ENCODE measurements at regions not wholly inside any gene's neighbourhood (a gene's known extent, or its start where the extent isn't known, plus 50 kb on each side); places are given as distances from the start of the nearest gene placed in this dataset.

DNA sequence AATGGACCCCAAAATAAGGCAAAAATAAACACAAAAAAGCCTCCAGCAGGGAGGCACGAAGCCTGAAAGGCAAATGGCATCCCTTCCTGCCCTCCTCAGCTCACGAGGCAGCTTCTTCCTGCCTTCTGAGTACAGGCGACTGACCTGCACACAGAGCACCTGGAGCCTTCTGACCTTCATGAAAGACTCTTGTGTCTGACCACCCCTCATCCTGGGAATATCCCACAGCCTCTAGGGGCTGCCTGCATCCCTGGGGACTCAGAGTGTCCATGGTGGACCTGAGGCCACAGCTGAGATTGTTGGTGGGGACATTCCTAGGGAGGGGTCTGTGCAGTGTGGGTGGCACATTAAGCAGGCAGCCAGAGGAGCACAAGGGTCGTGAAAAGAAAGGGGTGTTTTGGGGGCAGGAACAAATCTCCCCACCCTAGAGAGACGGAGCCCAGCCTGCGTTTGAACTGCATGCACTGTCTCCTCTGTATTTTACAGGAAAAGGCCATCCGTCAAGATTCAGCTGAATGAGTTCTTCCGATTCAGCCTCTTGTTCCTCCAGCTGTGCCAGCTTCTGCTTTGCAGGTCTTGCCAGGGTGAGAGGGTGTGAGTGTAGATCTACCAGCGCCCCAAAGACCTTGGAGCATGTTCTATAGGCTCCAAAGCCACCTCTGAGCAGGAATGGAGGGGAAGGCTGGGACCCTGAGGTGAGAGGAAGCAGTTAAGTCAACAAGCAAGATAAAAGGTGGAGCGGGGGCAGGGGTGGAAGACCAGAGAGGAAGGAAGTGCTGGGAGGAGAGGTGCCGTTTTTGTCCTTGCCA is 80.4 kb upstream of the MEF2A start:
- ChIA-PET CTCF (interaction anchor here (0.7 to 1.4 kb wide), 2 partner anchors 9 to 19 kb away, joined by 3 read pairs; no protein-coding TSS in a partner anchor), RAD21 (ENCODE audit: unreplicated experiment) (interaction anchor here (1.3 kb wide), 1 partner anchor 8 kb away, joined by 4 read pairs; no protein-coding TSS in a partner anchor), POLR2A (no interaction called here), SMC1A (ENCODE audit: uncharacterized antibody, unreplicated experiment) (interaction anchor here (0.7 to 1.6 kb wide), 3 partner anchors 8 to 226 kb away, joined by 3 to 4 read pairs (median 3); no protein-coding TSS in a partner anchor)
- Histone ChIP-seq H3K4me1 (ENCODE audit: control insufficient read depth, insufficient read depth, low read length) (peaks cover 6% of the 10 kb centered on the region; the same call in 1 of the 2 replicates), H3K79me2 (ENCODE audit: control insufficient read depth, insufficient read depth, low read length) (no peaks in the 10 kb centered on the region), H2AFZ (ENCODE audit: control insufficient read depth, low read depth, low read length) (peak overlapping the region; percentile 68), H3K27me3 (replicated peaks in 1 of 2; ENCODE audit: control insufficient read depth in 2 of 2, insufficient read depth in 2 of 2, low read length in 1 of 2) (no peaks in the 10 kb centered on the region), H3K27ac (ENCODE audit: control insufficient read depth, insufficient read depth) (no peak overlapping the region), H4K20me1 (ENCODE audit: control insufficient read depth, insufficient read depth) (no peaks in the 10 kb centered on the region), H3K4me2 (ENCODE audit: control insufficient read depth, insufficient read depth) (no peak overlapping the region), H3K9ac (ENCODE audit: control insufficient read depth, insufficient read depth, low read length) (no peak overlapping the region), H3K9me3 (replicated peaks; ENCODE audit: control insufficient read depth, insufficient read depth, low read length) (no peaks in the 10 kb centered on the region), H3K36me3 (ENCODE audit: control insufficient read depth in 2 of 2, insufficient read depth in 2 of 2, low read length in 1 of 2) (no peaks in the 10 kb centered on the region), H3K4me3 (no peak overlapping the region)
- DNase-seq (ENCODE audit: low read depth, low spot score), result no peak
- intact Hi-C loops (cut with micrococcal nuclease; ENCODE audit: unreplicated experiment), result no loop called here
- 40% methylated on average over 11 of the region's 11 CpGs for WGBS (ENCODE audit: insufficient coverage, insufficient replicate concordance, low lambda C conversion rate, missing lambda C conversion rate)
- in situ Hi-C loops (cut with MboI), result no loop called here
- BruUV-seq (replicated peaks), result no TSS peak
- FAIRE-seq, result no peak
- ATAC-seq, result no peak
- no peak for TF ChIP-seq SPI1 (IDR thresholded peaks at IDR 0.05; ENCODE audit: borderline replicate concordance, insufficient read depth, low read depth, low read length)
- no peak for TF ChIP-seq ESRRA (IDR thresholded peaks at IDR 0.05; ENCODE audit: low read length)
- TF ChIP-seq SUZ12 (IDR thresholded peaks at IDR 0.05; ENCODE audit: unreplicated experiment), result no peak
- TF ChIP-seq NR2C1 (IDR thresholded peaks at IDR 0.05), result no peak
- TF ChIP-seq JUNB (IDR thresholded peaks at IDR 0.05), result no peak
- no peak for TF ChIP-seq BRCA1 (IDR thresholded peaks at IDR 0.05; ENCODE audit: low read depth, low read length)
- TF ChIP-seq, protein P1, sequence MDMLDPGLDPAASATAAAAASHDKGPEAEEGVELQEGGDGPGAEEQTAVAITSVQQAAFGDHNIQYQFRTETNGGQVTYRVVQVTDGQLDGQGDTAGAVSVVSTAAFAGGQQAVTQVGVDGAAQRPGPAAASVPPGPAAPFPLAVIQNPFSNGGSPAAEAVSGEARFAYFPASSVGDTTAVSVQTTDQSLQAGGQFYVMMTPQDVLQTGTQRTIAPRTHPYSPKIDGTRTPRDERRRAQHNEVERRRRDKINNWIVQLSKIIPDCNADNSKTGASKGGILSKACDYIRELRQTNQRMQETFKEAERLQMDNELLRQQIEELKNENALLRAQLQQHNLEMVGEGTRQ (IDR thresholded peaks at IDR 0.05; ENCODE audit: borderline replicate concordance, low read depth, low read length), result no peak
- TF ChIP-seq, protein P2, sequence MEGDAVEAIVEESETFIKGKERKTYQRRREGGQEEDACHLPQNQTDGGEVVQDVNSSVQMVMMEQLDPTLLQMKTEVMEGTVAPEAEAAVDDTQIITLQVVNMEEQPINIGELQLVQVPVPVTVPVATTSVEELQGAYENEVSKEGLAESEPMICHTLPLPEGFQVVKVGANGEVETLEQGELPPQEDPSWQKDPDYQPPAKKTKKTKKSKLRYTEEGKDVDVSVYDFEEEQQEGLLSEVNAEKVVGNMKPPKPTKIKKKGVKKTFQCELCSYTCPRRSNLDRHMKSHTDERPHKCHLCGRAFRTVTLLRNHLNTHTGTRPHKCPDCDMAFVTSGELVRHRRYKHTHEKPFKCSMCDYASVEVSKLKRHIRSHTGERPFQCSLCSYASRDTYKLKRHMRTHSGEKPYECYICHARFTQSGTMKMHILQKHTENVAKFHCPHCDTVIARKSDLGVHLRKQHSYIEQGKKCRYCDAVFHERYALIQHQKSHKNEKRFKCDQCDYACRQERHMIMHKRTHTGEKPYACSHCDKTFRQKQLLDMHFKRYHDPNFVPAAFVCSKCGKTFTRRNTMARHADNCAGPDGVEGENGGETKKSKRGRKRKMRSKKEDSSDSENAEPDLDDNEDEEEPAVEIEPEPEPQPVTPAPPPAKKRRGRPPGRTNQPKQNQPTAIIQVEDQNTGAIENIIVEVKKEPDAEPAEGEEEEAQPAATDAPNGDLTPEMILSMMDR (IDR thresholded peaks at IDR 0.05 in 2 of 3, conservative IDR thresholded peaks at IDR 0.05 in 1 of 3; ENCODE audit: control insufficient read depth in 2 of 3, extremely low read depth in 1 of 3, insufficient read depth in 1 of 3, low read depth in 3 of 3, low read length in 3 of 3), result no peak
- TF ChIP-seq EZH2 (IDR thresholded peaks at IDR 0.05; ENCODE audit: borderline replicate concordance, control insufficient read depth, low read depth, low read length), result no peak
- TF ChIP-seq IRF4 (IDR thresholded peaks at IDR 0.05; ENCODE audit: low read depth, low read length), result no peak
- TF ChIP-seq TBL1XR1 (IDR thresholded peaks at IDR 0.05; ENCODE audit: low read depth, low read length), result no peak
- no peak for TF ChIP-seq MEF2A (IDR thresholded peaks at IDR 0.05; ENCODE audit: insufficient read depth, low read depth, low read length)
- TF ChIP-seq SUPT20H (IDR thresholded peaks at IDR 0.05; ENCODE audit: borderline replicate concordance, control insufficient read depth, low read depth, low read length), result no peak
- no peak for TF ChIP-seq E2F4 (IDR thresholded peaks at IDR 0.05; ENCODE audit: low read depth, low read length)
- TF ChIP-seq ASH2L (IDR thresholded peaks at IDR 0.05; ENCODE audit: borderline replicate concordance, low read depth), result no peak
- TF ChIP-seq YY1 (IDR thresholded peaks at IDR 0.05; ENCODE audit: low read depth, low read length), result no peak
- TF ChIP-seq E4F1 (IDR thresholded peaks at IDR 0.05; ENCODE audit: borderline replicate concordance, partially characterized antibody), result no peak
